ENCODE measurements at regions not wholly inside any gene's neighbourhood (a gene's known extent, or its start where the extent isn't known, plus 50 kb on each side); places are given as distances from the start of the nearest gene placed in this dataset.
"Not testable (repeated sequence)": the region's sequence is repeated elsewhere in the genome, so short reads cannot be mapped to it uniquely, and the experiment has no call there.

GRCh38 chr7:101679653-101680173 lies 50.6 kb upstream of the MYL10 start:
- not testable (repeated sequence) for H3K9ac ChIP-seq (ENCODE audit: low read depth in 1 of 2, low read length in 2 of 2); H3K4me1 ChIP-seq (ENCODE audit: control insufficient read depth in 4 of 4, insufficient read depth in 4 of 4, low read length in 3 of 4); H3K27me3 ChIP-seq (ENCODE audit: control insufficient read depth in 4 of 4, insufficient read depth in 4 of 4, low read length in 3 of 4); H3K4me3 ChIP-seq (ENCODE audit: low read depth in 1 of 3, low read length in 3 of 3); H3K36me3 ChIP-seq (ENCODE audit: control insufficient read depth in 4 of 4, insufficient read depth in 3 of 4, low read depth in 1 of 4, low read length in 3 of 4); H3K27ac ChIP-seq (ENCODE audit: low read depth in 1 of 2, low read length in 2 of 2); DNase-seq (ENCODE audit: low spot score); H3K9me3 ChIP-seq (ENCODE audit: control insufficient read depth in 4 of 4, low read length in 3 of 4)
- whole genome bisulfite sequencing, result 95% methylated on average over 10 of the region's 10 CpGs

GRCh38 chr7:101680406-101681145 lies 51.5 kb upstream of the MYL10 start:
- Histone ChIP-seq H3K9ac (ENCODE audit: low read depth in 1 of 2, low read length in 2 of 2) (no peak overlapping the region), H3K4me1 (ENCODE audit: control insufficient read depth in 4 of 4, insufficient read depth in 4 of 4, low read length in 3 of 4) (no peaks in the 10 kb centered on the region), H3K27me3 (ENCODE audit: control insufficient read depth in 4 of 4, insufficient read depth in 4 of 4, low read length in 3 of 4) (no peaks in the 10 kb centered on the region), H3K4me3 (ENCODE audit: low read depth in 1 of 3, low read length in 3 of 3) (no peak overlapping the region), H3K9me3 (ENCODE audit: control insufficient read depth in 4 of 4, low read length in 3 of 4) (no peaks in the 10 kb centered on the region), H3K27ac (ENCODE audit: low read depth in 1 of 2, low read length in 2 of 2) (no peak overlapping the region), H3K36me3 (ENCODE audit: control insufficient read depth in 4 of 4, insufficient read depth in 3 of 4, low read depth in 1 of 4, low read length in 3 of 4) (no peaks in the 10 kb centered on the region)
- no peak for DNase-seq (ENCODE audit: low spot score)
- 88% methylated on average over 22 of the region's 22 CpGs for WGBS
- no peak for TF ChIP-seq ZBTB33 (IDR thresholded peaks at IDR 0.05)
- TF ChIP-seq FOXA1 (IDR thresholded peaks at IDR 0.05), result no peak
- TF ChIP-seq RAD21 (IDR thresholded peaks at IDR 0.05), result no peak
- no peak for TF ChIP-seq HNF4A (conservative IDR thresholded peaks at IDR 0.05)
- no peak for TF ChIP-seq MAX (IDR thresholded peaks at IDR 0.05)
- TF ChIP-seq NR2F2 (IDR thresholded peaks at IDR 0.05), result no peak
- TF ChIP-seq TAF1 (conservative IDR thresholded peaks at IDR 0.05), result no peak
- no peak for TF ChIP-seq GABPA (IDR thresholded peaks at IDR 0.05 in 1 of 2, conservative IDR thresholded peaks at IDR 0.05 in 1 of 2)
- no peak for TF ChIP-seq EGR1 (IDR thresholded peaks at IDR 0.05; ENCODE audit: low read depth in 2 of 2)
- no peak for TF ChIP-seq RXRA (IDR thresholded peaks at IDR 0.05)

GRCh38 chr7:101681170-101682007 lies 52.3 kb upstream of the MYL10 start:
- H3K4me1 ChIP-seq (ENCODE audit: control insufficient read depth in 4 of 4, insufficient read depth in 4 of 4, low read length in 3 of 4), result no peaks in the 10 kb centered on the region
- 60% methylated on average over 14 of the region's 14 CpGs for WGBS
- no peaks in the 10 kb centered on the region for H3K9me3 ChIP-seq (ENCODE audit: control insufficient read depth in 4 of 4, low read length in 3 of 4)
- no peak overlapping the region for H3K9ac ChIP-seq (ENCODE audit: low read depth in 1 of 2, low read length in 2 of 2)
- no peak for DNase-seq (ENCODE audit: low spot score)
- no peaks in the 10 kb centered on the region for H3K27me3 ChIP-seq (ENCODE audit: control insufficient read depth in 4 of 4, insufficient read depth in 4 of 4, low read length in 3 of 4)
- no peak overlapping the region for H3K4me3 ChIP-seq (ENCODE audit: low read depth in 1 of 3, low read length in 3 of 3)
- no peaks in the 10 kb centered on the region for H3K36me3 ChIP-seq (ENCODE audit: control insufficient read depth in 4 of 4, insufficient read depth in 3 of 4, low read depth in 1 of 4, low read length in 3 of 4)
- no peak overlapping the region for H3K27ac ChIP-seq (ENCODE audit: low read depth in 1 of 2, low read length in 2 of 2)
- no peak for TF ChIP-seq ATF3 (IDR thresholded peaks at IDR 0.05)
- no peak for TF ChIP-seq YY1 (IDR thresholded peaks at IDR 0.05)
- peak; percentile 93 for TF ChIP-seq NR2F2 (IDR thresholded peaks at IDR 0.05)
- peak; percentile 19 to 44 for TF ChIP-seq RXRA (IDR thresholded peaks at IDR 0.05)
- no peak for TF ChIP-seq GABPA (IDR thresholded peaks at IDR 0.05 in 1 of 2, conservative IDR thresholded peaks at IDR 0.05 in 1 of 2)
- no peak for TF ChIP-seq MAX (IDR thresholded peaks at IDR 0.05)
- no peak for TF ChIP-seq TAF1 (conservative IDR thresholded peaks at IDR 0.05)
- TF ChIP-seq SP1 (IDR thresholded peaks at IDR 0.05), result no peak
- no peak for TF ChIP-seq HNF4G (IDR thresholded peaks at IDR 0.05)
- TF ChIP-seq REST (IDR thresholded peaks at IDR 0.05), result peak; percentile 92
- no peak for TF ChIP-seq CTCF (IDR thresholded peaks at IDR 0.05; ENCODE audit: low read depth, low read length, missing input control)

Data from liver (tissue), 8 donors.